DND-41 (cell line): ENCODE measurements at regions not wholly inside any gene's neighbourhood (a gene's known extent, or its start where the extent isn't known, plus 50 kb on each side); places are given as distances from the start of the nearest gene placed in this dataset.

Experiments
- CTCF ChIP-seq: IDR thresholded peaks from 2 replicates; pipeline ENCODE4 v1.5.1; 2012; ENCODE audit warnings: borderline replicate concordance, low read length, moderate library complexity, mild to moderate bottlenecking; ENCODE audit not compliant: poor library complexity, severe bottlenecking; ENCODE audit errors: extremely low read depth
- EZH2 ChIP-seq: IDR thresholded peaks from 3 replicates; pipeline ENCODE4 v1.6.1; 2012; ENCODE audit warnings: borderline replicate concordance, low read depth, mild to moderate bottlenecking, moderate library complexity, low read length, inconsistent platforms; ENCODE audit not compliant: severe bottlenecking

GRCh38 chr1:82065916-82066315 lies 265.2 kb downstream of the ADGRL2 start:
- no peak for TF ChIP-seq CTCF
- TF ChIP-seq EZH2 = no peak
